CD14-positive monocyte (primary cell): ENCODE measurements at regions not wholly inside any gene's neighbourhood (a gene's known extent, or its start where the extent isn't known, plus 50 kb on each side); places are given as distances from the start of the nearest gene placed in this dataset.

ENCODE experiments used
- DNase-seq, 3 donors: peaks; one replicate each; pipeline ENCODE4 v3.0.0-alpha.2; 2011 to 2022
- H2AFZ ChIP-seq: 2 replicates; pipeline ENCODE4 v1.6.0; 2012; ENCODE audit warnings: mild to moderate bottlenecking, low read depth, low read length, inconsistent platforms; ENCODE audit not compliant: insufficient read depth, poor library complexity, severe bottlenecking
- H3K27ac ChIP-seq, 2 donors: 1 replicate in 1 of 2; 2 replicates in 1 of 2; pipeline ENCODE4 v1.5.1; 2012 to 2013; ENCODE audit warnings: low read length in 2 of 2, control low read depth in 1 of 2, inconsistent platforms in 1 of 2, low read depth in 1 of 2, mild to moderate bottlenecking in 1 of 2
- H3K27me3 ChIP-seq, 2 donors: one replicate each; pipeline versions ENCODE4 v1.6.0 to v1.6.1; 2011 to 2013; ENCODE audit warnings: low read length in 2 of 2; ENCODE audit not compliant: control insufficient read depth in 2 of 2, insufficient read depth in 2 of 2
- H3K36me3 ChIP-seq, 2 donors: replicated peaks in 1 of 2; 1 replicate in 1 of 2; 2 replicates in 1 of 2; pipeline versions ENCODE4 v1.5.1 to v1.6.1; 2012 to 2013; ENCODE audit warnings: low read length in 2 of 2, control low read depth in 1 of 2, inconsistent platforms in 1 of 2, mild to moderate bottlenecking in 1 of 2; ENCODE audit not compliant: insufficient read depth in 2 of 2, control insufficient read depth in 1 of 2
- H3K4me1 ChIP-seq, 2 donors: 1 replicate in 1 of 2; 2 replicates in 1 of 2; pipeline versions ENCODE4 v1.5.1 to v1.6.1; 2012 to 2013; ENCODE audit warnings: low read length in 2 of 2, control low read depth in 1 of 2, inconsistent platforms in 1 of 2, mild to moderate bottlenecking in 1 of 2, moderate library complexity in 1 of 2; ENCODE audit not compliant: insufficient read depth in 2 of 2, control insufficient read depth in 1 of 2
- H3K4me2 ChIP-seq: replicated peaks from 2 replicates; pipeline ENCODE3; 2012; ENCODE audit warnings: low read length, moderate library complexity, mild to moderate bottlenecking; ENCODE audit not compliant: poor library complexity, severe bottlenecking; ENCODE audit errors: extremely low read depth
- H3K4me3 ChIP-seq, 3 experiments: fragments of 200-600 bp in 1 of 3; sonication (generic) in 1 of 3; replicated peaks in 1 of 3; 1 replicate in 2 of 3; 2 replicates in 1 of 3; pipeline ENCODE4 v1.5.1; 2011 to 2013; ENCODE audit warnings: low read length in 3 of 3, mild to moderate bottlenecking in 3 of 3, control low read depth in 2 of 3, low read depth in 2 of 3, inconsistent platforms in 1 of 3, moderate library complexity in 1 of 3
- H3K79me2 ChIP-seq: 2 replicates; pipeline ENCODE4 v1.6.0; 2012; ENCODE audit warnings: mild to moderate bottlenecking, control low read depth, inconsistent platforms, low read length, moderate library complexity; ENCODE audit not compliant: insufficient read depth
- H3K9ac ChIP-seq: 2 replicates; pipeline ENCODE4 v1.6.0; 2017; ENCODE audit warnings: low read length, mild to moderate bottlenecking; ENCODE audit not compliant: insufficient read depth, poor library complexity, severe bottlenecking
- H3K9me3 ChIP-seq, 2 donors: replicated peaks in 1 of 2; 1 replicate in 1 of 2; 2 replicates in 1 of 2; pipeline versions ENCODE4 v1.5.1 to v1.6.1; 2012 to 2013; ENCODE audit warnings: low read length in 2 of 2, control low read depth in 1 of 2; ENCODE audit not compliant: control insufficient read depth in 1 of 2, insufficient read depth in 1 of 2
- H4K20me1 ChIP-seq: 2 replicates; pipeline ENCODE4 v1.6.0; 2012; ENCODE audit warnings: mild to moderate bottlenecking, low read length, control low read depth, moderate library complexity; ENCODE audit not compliant: insufficient read depth
- H3K27ac Mint-ChIP-seq, 7 donors: one replicate each; pipeline ENCODE4 v1.8.0; 2020; ENCODE audit warnings: mild to moderate bottlenecking in 7 of 7, mixed read lengths in 7 of 7, moderate library complexity in 6 of 7, inconsistent platforms in 2 of 7
- H3K27me3 Mint-ChIP-seq, 3 donors: one replicate each; pipeline ENCODE4 v1.8.0; 2021 to 2022; ENCODE audit warnings: low read depth in 3 of 3, mild to moderate bottlenecking in 3 of 3, mixed read lengths in 3 of 3, moderate library complexity in 3 of 3, inconsistent platforms in 1 of 3
- H3K36me3 Mint-ChIP-seq, 2 donors: one replicate each; pipeline ENCODE4 v1.8.0; 2020; ENCODE audit warnings: mixed read lengths in 2 of 2, inconsistent platforms in 1 of 2, mild to moderate bottlenecking in 1 of 2
- H3K4me1 Mint-ChIP-seq: one replicate; pipeline ENCODE4 v1.8.0; 2020; ENCODE audit warnings: mild to moderate bottlenecking, mixed read lengths
- H3K4me3 Mint-ChIP-seq, 2 donors: one replicate each; pipeline ENCODE4 v1.8.0; 2020; ENCODE audit warnings: mild to moderate bottlenecking in 2 of 2, mixed read lengths in 2 of 2, moderate library complexity in 1 of 2
- H3K9me3 Mint-ChIP-seq, 7 donors: one replicate each; pipeline ENCODE4 v1.8.0; 2020 to 2022; ENCODE audit warnings: mixed read lengths in 7 of 7, mild to moderate bottlenecking in 6 of 7, moderate library complexity in 6 of 7, inconsistent platforms in 2 of 7
- CTCF ChIP-seq: fragments of 200-600 bp; IDR thresholded peaks from one replicate; pipeline ENCODE4 v1.8.0; 2022; ENCODE audit warnings: antibody characterized with exemption, mild to moderate bottlenecking
- WGBS: methylation state at CpG from one replicate; pipeline ENCODE4 v1.1.5; 2013; ENCODE audit warnings: missing lambda C conversion rate; ENCODE audit not compliant: insufficient coverage; 5-methylcytosine and 5-hydroxymethylcytosine counted together
- intact Hi-C, 2 donors: fragments of 100-400 bp; cut with micrococcal nuclease; formaldehyde crosslinking; loops; one replicate each; pipeline versions ENCODE4 v1.15.0 to v1.15.1; 2023

- intact Hi-C loops = no loop called here
- no peaks in the 10 kb centered on the region for H3K4me1 Mint-ChIP-seq
- no CpG with 5 or more reads among the region's 2 CpGs for WGBS
- no peak overlapping the region for H3K4me3 ChIP-seq
- H3K9ac ChIP-seq = no peak overlapping the region
- no peak overlapping the region for H3K4me3 Mint-ChIP-seq
- no peaks in the 10 kb centered on the region for H3K79me2 ChIP-seq
- H3K36me3 Mint-ChIP-seq = no peaks in the 10 kb centered on the region
- H3K4me1 ChIP-seq = no peaks in the 10 kb centered on the region
- H3K27ac Mint-ChIP-seq = no peak overlapping the region
- no peaks in the 10 kb centered on the region for H4K20me1 ChIP-seq
- H3K27me3 Mint-ChIP-seq = peaks cover 0 to 1% (median 0%) of the 10 kb centered on the region in 3 donors
- H2AFZ ChIP-seq = no peak overlapping the region
- DNase-seq = no peak
- no peaks in the 10 kb centered on the region for H3K36me3 ChIP-seq
- TF ChIP-seq CTCF = no peak
- H3K27me3 ChIP-seq = no peaks in the 10 kb centered on the region
- H3K9me3 ChIP-seq = peaks cover 4 to 7% of the 10 kb centered on the region in 2 donors
- no peak overlapping the region for H3K4me2 ChIP-seq
- H3K27ac ChIP-seq = no peak overlapping the region
- H3K9me3 Mint-ChIP-seq = peaks cover 0 to 13% (median 2%) of the 10 kb centered on the region in 7 donors
Observed at GRCh38 chr14:87491816-87492215, 501.2 kb downstream of the GALC start.

GRCh38 chr14:87489196-87489819 lies 503.7 kb downstream of the GALC start:
- Histone ChIP-seq H3K27ac (no peak overlapping the region), H3K4me1 (no peaks in the 10 kb centered on the region), H4K20me1 (no peaks in the 10 kb centered on the region), H3K36me3 (no peaks in the 10 kb centered on the region), H2AFZ (no peak overlapping the region), H3K9me3 (peaks cover 7 to 8% of the 10 kb centered on the region in 2 donors), H3K4me2 (no peak overlapping the region), H3K27me3 (no peaks in the 10 kb centered on the region), H3K9ac (no peak overlapping the region), H3K4me3 (no peak overlapping the region), H3K79me2 (no peaks in the 10 kb centered on the region)
- DNase-seq = no peak
- no peaks in the 10 kb centered on the region for H3K4me1 Mint-ChIP-seq
- H3K27me3 Mint-ChIP-seq = peaks cover 0 to 1% (median 0%) of the 10 kb centered on the region in 3 donors
- intact Hi-C loops = no loop called here
- H3K36me3 Mint-ChIP-seq = no peaks in the 10 kb centered on the region
- peaks cover 0 to 9% (median 4%) of the 10 kb centered on the region in 7 donors for H3K9me3 Mint-ChIP-seq
- TF ChIP-seq CTCF = no peak
- H3K27ac Mint-ChIP-seq = no peak overlapping the region
- WGBS = no CpG with 5 or more reads among the region's 2 CpGs
- no peak overlapping the region for H3K4me3 Mint-ChIP-seq
